HG03521 (cell line): ENCODE measurements at regions not wholly inside any gene's neighbourhood (a gene's known extent, or its start where the extent isn't known, plus 50 kb on each side); places are given as distances from the start of the nearest gene placed in this dataset.
"Not testable (repeated sequence)": the region's sequence is repeated elsewhere in the genome, so short reads cannot be mapped to it uniquely, and the experiment has no call there.

Experiments used
- ATAC-seq: cut with Tn5 transposase; IDR thresholded peaks from one replicate; pipeline ENCODE4 v1.9.1; 2021; ENCODE audit warnings: mild to moderate bottlenecking, moderate library complexity; ENCODE audit not compliant: unreplicated experiment

DNA sequence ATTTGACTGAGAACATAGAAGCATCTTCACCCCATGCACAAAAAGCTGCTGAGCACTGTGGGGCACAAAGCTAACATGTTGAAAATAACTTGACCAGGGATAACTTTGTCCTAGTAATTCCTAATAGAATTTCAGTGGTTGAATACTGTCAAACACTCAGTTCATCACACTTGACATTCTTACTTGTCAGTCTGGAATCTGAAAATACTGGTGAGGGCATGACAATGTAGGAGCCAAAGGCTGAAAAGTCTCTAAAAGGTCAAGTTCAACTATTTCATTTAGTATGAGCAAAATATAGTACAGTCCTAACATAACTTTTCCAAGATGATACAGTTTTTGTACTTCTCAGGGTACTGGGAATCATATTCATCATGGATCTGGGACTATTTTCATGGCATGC is 504.4 kb upstream of the LMO3 start:
- ATAC-seq: no peak

DNA sequence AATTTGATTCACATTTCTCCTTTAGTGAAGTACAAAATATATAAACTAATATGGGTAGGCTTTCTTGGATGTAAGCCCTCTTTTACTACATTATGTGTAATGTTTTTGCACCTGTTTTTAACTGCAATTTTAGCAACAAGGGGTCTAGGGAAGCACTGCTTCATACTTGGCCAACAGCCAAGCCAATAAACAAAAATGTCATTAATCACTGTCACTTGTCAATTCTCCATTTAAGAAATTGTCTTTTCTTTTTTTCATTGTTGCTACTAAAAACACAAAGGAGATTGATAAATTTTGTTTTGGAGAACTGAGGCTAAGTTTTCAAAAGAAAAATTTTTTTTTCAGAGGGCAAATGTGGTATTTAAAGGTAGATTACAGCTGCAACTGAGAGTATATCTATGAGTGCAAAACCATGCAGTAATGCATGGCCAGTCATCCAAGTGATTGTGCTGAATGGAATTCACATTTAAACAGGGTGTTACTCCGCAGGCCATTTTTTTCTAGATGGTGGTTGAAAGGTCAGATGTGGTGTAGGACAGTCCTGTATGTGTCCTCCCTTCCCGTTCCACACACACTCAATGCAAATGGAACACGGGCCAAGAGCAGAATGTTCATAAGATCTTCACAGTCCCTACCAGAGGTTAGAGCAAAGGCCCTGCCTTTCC is 503.0 kb upstream of the LMO3 start:
- no peak for ATAC-seq

DNA sequence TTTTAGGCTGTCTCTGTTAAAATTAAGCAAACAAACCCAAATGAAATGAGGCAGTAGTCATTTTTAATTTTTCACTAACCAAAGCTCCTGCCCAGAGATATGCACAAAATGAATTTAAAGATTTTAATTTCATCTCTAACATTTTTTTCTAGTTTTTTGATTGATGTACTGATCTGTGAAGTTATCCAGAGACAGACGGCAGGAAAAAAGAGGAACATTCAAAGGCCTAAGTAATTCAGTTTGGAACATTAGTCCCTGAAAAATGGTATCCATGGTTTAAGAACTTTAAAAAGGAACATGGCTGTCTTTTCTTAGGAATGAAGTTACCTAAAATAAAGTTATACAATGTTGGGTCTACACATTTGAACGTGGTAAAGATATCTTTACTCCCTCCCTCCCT is 498.8 kb upstream of the LMO3 start:
- no peak for ATAC-seq

DNA sequence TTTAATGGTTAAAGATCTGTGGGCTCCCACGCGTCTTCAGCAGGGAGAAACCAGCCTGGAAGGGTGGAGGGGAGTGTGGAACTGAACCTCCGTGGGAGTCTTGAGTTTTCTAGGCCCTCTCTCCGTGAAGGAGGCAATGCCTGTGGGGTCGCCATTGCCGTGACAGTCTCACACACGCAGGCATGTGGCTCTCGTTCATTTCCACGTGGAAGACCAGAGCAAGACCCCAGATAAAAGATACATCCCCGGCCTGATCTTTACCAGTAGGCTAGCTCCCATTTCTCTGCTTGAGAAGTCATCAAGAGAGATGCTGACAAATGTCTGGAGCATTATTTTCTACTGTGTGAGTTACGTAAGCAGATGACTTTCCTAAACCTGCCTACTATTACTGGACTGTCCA is 491.7 kb upstream of the LMO3 start:
- no peak for ATAC-seq

DNA sequence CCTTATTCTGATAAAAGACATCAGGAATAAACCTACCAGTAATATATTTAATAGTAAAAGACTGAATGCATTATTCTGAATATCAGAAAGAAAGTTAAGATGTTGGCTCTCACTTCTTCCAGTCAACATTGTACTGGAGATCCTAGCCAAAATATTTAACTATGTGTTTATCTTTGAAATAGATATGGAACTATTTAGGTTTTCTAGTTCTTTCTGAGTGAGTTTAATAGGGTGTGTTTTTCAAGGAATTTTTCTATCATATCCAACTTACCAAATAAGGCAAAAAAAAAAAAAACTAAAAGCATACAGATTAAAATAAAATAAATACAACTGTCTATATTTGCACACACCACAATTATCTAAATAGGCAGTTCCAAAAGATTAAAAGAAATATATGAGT is 478.9 kb upstream of the LMO3 start:
- no peak for ATAC-seq

DNA sequence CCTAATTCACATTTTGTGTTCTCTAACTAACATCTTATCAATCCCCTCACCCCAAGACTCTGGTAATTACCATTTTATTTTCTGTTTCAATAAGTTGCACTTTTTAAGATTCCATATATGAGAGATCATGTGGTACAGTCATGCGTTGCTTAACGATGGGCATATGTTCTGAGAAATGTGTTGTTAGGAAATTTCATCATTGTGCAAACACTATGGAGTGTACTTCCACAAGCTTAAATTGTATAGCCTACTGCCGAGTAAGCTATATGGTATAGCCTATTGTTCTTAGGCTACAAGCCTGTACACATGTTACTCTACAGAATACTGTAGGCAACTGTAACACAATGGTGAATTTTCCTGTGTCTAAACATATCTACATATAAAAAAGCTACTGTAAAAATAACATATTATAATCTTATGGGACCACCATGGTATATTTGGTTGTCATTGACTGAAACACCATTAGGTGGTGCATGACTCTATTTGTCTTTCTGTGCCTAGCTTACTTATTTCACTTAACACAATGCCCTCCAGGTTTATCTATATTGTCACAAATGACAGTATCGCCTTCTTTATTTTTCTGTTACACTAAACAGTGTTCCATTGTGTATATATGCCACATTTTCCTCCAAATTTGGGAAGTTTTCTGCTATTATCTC is 473.4 kb upstream of the LMO3 start:
- no peak for ATAC-seq

DNA sequence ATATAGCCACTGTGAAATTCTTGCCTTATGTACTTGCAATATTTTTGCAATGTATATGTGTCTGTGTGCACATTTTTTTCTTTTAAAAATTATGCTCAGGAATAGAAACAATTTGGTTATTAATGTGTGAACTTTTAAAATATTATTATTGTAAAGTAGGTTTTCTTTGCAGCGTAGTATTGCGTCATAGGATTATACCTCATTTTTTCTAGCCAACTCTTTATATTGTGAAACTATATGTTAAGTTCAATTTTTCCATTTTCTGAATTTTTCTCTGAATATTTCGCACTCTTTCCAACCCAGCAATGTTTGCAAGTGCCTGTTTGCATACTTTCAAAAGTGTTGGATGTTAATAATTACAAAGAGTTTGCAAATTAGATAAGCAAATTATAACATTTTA is 471.6 kb upstream of the LMO3 start:
- no peak for ATAC-seq

DNA sequence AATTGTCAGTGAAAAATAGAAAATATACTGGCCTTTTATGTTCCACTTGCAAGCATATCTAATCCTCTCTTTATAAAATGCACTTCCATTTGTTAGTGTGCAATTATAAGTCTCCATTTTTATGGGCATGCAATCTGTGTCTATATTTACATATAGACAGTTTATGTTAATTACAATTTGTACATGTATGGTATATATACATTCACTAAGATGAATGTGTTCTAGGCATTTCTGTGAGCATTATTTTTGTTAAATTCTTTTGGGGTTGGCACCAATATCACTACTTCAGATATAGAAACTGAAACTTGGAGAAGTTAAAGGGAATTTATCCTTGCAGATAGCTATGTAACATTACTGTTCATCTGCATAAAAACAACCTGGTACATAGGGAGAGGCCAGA is 470.8 kb upstream of the LMO3 start:
- ATAC-seq: no peak

DNA sequence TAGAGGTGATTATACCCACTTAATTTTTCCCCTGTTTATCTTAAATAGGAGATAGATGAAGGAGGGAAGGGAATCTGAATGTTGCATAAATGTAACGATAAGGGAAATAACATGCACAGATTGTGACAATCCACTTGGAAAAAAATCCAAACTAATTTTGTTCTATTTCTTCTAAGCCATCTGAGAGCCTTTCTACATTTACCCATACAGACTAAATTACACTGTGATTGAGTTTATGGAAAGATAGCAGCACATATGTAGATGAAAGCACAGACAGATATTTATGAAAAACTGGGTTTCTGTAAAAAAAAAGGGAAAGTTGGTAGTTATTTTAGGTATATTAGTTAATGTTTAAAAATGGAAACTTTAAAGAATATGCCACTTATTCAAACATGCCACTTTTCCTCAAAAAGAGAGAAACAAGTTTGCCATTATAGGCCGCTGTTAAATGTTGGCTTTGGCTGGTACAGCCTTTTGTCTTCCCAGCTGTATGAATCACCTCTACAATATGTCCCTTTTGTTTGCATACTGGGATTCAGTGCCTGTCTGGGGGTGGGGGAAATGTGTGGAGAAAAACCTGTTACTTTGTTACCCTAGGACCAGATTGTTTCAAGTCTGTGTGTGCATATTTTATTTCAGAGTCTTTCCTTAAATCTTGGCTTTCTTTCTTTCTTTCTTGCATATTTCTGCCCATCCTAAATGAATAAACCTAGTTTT is 470.2 kb upstream of the LMO3 start:
- ATAC-seq: no peak

DNA sequence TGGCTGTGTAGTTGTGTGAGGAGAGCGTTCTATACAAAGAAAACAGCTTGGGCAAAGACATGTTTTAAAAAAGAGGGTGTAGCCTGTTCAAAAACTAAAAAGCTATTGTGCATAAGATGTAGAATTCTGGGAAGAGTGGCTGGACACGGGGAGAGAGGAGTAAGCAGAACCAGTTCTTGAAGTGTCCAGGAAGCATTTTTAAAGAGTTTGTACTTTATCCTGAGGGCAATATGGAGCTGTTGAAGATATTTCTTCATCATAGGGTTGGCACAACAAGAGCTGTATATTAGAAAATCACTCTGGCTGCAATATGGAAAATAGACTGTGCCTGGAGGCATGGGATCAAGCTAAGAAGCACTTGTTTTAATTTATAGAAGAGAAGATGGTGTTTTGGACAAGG is 458.9 kb upstream of the LMO3 start:
- no peak for ATAC-seq

DNA sequence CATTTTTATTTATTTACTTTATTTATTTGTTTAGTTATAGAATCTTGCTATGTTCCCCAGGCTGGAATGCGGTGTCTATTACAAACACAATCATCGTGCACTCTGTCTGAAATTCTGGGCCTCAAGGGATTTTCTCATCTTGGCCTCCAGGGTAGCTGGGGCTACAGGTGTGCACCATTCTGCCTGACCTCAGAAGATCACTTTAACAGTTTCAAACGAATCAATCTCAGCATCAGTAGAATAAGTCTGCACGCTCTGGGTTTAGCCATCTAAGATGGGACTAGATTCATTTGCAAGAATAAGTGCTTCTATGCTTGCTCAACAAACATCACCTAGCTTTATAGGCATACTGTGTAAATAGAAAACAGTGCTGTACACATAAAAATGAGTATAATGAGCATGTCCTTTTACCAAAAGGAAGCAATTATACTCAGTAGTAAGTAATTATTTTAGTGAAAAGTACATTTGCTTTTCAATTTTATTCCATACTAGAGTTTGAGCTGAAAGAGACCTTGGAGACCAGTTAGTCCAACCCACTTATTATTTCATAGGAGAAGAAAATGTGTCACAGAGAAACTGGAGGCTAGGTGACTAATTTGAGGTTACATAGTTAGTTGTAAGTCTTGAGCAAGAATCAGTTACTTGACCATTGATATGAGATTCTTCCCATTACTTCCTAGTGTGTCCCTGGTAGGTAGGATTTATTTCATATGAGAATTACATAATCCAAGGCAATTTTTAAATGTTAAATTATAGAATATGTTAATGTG is 456.5 kb upstream of the LMO3 start:
- ATAC-seq: no peak

DNA sequence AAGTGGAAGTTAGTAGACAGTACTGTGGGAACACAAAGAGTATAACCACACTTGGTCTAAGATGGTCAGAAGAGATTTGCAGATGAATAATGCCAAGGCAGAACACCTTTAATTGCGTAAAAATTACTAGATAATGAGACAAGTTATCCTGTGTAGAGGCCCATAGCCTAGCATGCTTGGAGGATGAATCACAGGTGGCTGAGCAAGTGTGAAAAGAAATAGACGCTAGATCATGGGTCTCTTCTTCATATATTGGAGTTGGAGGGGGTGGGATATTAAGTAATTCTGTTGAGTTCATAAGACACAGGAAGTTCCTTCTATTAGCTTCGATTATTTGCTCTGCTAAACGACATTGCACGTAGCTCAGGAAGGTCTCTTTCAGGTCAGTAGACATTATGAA is 454.3 kb upstream of the LMO3 start:
- no peak for ATAC-seq

DNA sequence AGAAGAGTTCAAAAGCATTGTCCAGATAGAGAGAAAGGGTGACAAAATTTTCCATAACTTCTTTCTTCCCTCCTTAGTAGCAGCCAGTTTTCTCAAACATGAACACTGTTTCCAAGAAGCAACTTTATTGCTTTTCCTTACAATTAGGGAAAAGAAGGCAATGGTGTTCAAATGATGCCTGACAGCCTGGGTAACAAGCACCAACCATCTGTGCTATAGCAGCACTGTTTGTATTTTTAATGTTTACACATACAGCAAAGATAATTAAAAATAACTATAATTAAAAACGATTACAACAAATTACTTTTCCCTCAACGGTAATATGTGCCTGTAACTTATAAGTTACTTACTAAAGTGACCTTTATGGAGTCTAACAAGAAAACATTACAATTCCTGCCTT is 450.6 kb upstream of the LMO3 start:
- no peak for ATAC-seq

DNA sequence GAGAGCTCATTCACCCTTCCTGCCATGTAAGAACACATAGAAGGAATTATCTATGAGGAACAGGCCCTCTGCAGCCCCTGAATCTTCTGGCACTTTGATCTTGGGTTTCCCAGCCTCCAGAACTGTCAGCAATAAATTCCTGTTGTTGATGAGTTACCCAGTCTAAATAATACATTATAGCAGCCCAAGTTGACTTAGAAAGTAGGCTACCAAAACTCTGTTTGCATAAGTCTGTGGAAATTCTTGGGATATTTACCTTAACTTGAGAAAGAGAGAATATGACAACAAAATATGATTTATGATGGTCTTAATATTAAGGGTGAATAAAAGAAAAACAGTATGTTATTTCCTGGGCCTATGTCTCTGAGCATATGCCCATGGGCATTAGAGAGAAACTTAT is 433.0 kb upstream of the LMO3 start:
- no peak for ATAC-seq

DNA sequence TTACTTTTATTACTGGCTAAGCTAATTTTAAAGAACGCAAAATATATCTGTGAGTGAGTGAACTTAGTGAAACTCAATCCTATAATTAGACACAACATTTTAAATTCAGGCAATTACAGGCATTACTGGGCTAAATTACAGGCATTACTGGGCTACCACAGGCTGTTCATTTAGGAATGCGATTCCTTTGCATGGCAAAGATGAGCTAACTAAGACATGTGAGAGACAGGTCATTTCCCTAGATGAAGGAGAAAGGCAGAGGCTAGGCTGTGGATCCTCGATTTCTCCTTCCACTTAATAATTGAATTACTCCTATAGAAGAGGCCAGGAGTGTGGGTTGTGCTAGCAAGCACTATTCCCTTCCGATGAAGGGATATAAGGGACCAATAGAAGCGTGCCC is 429.4 kb upstream of the LMO3 start:
- ATAC-seq: no peak

DNA sequence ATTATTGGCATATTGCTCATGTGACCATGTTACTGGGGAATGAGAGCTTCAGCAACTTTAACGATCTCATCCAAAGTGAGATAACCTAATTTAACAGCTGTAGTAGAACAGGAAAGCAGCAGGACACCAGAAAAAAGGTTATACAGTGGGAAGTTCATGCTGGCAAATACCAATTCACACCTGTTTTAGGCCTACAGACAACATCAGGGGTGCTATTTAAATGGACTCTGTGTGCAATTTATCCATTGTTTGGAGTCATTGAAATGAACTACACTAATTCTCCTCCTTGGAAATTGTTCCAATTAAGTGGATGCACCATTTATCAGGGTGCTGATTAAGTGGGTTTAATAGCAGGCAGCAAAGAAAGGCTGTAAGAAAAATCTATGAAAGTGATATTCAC is 424.4 kb upstream of the LMO3 start:
- no peak for ATAC-seq

DNA sequence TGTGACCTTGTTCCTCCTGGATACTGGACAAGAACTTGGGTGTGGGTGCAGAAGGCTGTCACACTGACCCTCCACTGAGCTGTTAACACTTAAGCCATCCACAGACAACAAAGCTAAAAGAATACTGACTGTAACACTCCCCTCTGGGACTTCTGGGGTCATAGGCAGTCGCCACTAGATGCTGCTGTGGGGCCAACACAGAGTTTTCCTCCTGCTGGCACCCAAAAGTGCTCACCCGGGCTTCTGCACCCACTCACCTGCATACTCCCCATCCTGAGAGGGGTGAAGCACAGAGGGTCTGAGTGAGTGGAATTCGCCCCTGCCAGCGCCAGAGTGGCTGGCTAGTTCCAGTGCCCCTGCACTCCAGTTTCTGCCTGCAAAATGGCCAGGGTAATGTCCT is 422.4 kb upstream of the LMO3 start:
- ATAC-seq: no peak

DNA sequence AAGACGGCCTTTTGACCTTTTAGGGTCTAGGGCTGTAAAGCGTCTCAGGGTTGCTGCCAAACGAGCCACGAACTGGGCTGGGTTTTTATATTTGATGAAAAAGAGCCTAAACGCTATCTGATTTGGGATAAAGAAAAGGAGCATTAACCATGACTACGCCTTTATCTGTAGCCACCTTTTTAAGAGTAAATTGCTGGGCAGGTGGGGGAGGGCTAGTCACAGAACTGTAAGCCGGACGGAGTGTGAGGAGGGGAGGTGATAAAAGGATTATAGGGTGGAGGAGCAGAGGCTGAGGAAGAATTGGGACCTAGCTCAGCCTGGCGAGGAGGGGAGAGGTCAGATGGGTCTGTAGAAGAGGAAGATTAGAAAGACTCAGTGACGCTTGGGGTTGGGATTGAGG is 419.5 kb upstream of the LMO3 start:
- ATAC-seq: not testable (repeated sequence)

DNA sequence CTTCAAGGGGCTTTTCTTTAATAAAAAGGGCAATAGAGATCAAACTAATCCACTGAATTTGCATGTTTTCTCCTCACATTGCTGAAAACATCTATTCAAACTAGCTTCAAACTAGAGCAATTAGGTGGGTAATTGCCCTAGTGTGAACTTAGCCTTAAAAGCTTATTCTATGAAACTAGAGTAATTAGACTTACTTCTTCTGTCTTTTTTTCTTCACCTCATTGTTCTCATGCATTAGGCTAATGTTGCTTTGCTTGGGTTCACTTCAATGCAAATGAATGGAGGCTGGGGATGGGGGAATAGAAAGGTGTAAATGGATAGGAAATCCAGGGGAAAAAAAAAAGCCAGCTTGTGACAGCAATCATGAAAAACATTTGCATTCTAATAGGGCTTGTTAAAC is 414.8 kb upstream of the LMO3 start:
- ATAC-seq: no peak

DNA sequence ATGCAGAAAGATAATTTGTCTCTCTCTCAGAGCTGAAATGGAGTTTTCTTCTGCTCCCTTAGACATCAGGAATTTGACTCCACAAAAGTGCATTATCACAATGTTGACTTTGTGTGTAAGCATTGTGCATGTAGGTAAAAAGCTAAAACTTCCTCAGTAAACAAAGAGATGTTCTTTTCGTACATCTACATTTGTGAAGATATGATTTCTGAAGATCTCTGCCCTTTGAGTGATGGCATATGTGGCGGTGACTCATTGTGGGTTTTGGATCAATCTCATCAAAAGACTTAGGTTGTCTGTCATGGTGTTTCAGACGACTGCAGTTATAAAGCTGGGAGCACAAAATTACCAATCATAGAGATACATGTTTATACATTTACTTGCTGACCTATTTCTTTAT is 411.4 kb upstream of the LMO3 start:
- no peak for ATAC-seq

DNA sequence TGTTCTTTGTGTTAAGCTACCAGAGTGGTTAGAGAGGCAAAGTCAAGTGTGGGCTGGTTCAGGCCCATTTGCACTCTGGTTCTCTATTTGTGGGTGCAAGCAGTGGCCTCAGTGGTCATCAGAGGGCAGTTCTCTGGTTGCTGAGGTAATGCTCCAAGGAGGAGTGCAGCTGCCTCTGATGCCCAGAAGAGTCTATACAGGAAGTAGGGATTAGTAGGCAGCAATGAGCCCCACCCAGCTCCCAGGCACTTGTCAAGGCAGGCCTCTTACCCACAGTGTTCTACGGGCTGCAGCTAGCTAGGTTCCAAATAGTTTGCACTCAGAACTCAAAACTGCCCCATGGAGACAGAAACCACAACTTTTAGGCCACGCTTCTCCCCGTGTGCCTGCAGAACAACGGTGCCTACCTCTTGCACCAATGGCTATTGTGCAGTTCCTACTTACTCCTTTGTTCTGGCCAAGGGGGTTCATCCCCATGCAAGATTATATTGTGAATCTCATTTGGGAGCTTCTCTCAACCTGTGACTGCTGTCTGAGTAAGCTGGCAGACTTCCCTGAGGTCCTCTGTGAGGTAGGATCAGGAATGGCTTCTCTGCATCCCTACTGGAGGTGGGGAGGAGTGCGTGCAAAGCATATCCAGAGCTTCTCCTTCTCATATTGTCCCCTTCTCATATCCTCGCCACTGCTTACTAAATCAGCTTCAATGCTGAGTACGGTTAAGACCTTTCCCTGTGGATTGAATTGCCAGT is 410.3 kb upstream of the LMO3 start:
- ATAC-seq: no peak
